ENCODE measurements at regions not wholly inside any gene's neighbourhood (a gene's known extent, or its start where the extent isn't known, plus 50 kb on each side); places are given as distances from the start of the nearest gene placed in this dataset.
"Not testable (repeated sequence)": the region's sequence is repeated elsewhere in the genome, so short reads cannot be mapped to it uniquely, and the experiment has no call there.

DNA sequence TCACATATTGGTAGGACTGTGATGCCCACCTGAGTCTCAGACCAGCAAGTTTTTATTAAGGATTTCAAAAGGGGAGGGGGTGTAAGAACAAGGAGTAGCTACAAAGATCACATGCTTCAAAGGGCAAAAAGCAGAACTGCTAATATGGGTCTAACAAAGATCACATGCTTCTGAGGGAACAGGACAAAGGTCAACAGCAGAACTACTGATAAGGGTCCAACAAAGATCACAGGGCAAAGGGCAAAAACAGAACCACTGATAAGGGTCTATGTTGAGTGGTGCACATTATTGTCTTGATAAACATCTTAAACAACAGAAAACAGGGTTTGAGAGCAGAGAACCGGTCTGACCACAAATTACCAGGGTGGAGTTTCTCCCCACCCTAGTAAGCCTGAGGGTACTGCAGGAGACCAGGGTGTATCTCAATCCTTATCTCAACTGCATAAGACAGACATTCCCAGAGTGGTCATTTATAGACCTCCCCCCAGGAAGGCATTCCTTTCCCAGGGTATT, 214.5 kb upstream of the CHD1 start:
- not testable (repeated sequence) for H3K4me1 ChIP-seq (ENCODE audit: control insufficient read depth, insufficient read depth, low read length); H3K9me3 ChIP-seq (ENCODE audit: control insufficient read depth, insufficient read depth, low read length); H3K27ac ChIP-seq (ENCODE audit: low read depth, low read length)

DNA sequence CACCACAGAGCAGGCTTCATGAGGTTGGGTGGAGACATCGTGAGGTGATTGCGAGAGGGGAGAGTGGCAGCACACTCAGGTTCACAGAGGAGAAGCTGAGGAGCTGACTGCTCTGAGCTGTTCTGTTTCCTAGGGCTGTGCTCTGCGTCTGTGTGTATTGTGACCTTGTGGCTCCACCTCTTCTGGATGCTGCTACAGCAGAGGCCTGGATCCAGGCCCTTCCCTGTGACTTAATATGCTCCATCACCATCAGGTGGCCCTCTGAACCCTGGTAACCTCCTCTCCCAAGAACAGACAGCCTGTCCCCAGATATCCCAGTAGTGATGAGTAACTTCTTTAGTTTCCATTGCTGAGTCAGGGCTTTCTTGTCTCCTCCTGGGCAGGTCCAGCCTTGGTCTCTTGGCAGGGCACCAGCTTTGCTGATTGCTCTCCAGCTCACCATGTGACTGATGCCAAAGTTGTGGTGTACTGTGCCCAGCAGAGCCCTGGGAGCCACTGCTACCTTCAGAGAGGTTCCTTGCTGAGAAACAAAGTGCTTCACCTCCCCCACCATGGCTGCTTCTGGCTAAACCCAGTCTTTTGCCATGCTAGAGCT, 212.8 kb upstream of the CHD1 start:
- Histone ChIP-seq H3K4me3 (ENCODE audit: low read depth, low read length) (no peak overlapping the region), H3K4me1 (ENCODE audit: control insufficient read depth, insufficient read depth, low read length) (no peaks in the 10 kb centered on the region), H3K27ac (ENCODE audit: low read depth, low read length) (no peak overlapping the region), H3K9ac (ENCODE audit: low read depth, low read length) (no peak overlapping the region), H3K9me3 (ENCODE audit: control insufficient read depth, insufficient read depth, low read length) (peaks cover 10% of the 10 kb centered on the region), H3K27me3 (ENCODE audit: control insufficient read depth, insufficient read depth, low read length) (no peaks in the 10 kb centered on the region), H3K36me3 (ENCODE audit: control insufficient read depth, insufficient read depth, low read length) (no peaks in the 10 kb centered on the region)

More for the DNA sequence above, 214.5 kb upstream of the CHD1 start:
- H3K27me3 ChIP-seq (ENCODE audit: control insufficient read depth, insufficient read depth, low read length); H3K36me3 ChIP-seq (ENCODE audit: control insufficient read depth, insufficient read depth, low read length); H3K9ac ChIP-seq (ENCODE audit: low read depth, low read length); H3K4me3 ChIP-seq (ENCODE audit: low read depth, low read length): not testable (repeated sequence)

DNA sequence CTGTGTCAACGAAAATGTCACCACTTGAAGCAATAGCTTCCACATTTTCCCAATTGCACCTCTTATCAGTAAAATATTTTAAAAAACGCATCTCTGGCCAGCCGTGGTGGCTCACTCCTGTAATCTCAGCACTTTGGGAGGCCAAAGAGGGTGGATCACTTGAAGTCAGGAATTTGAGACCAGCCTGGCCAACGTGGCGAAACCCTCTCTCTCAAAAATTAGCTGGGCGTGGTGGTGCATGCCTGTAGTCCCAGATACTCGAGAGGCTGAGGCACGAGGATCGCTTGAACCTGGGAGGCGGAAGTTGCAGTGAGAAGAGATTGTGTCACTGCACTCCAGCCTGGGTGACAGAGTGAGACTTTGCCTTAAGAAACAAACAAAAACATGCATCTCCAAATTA, 210.1 kb upstream of the CHD1 start:
- Histone ChIP-seq H3K4me1 (ENCODE audit: control insufficient read depth, insufficient read depth, low read length) (no peaks in the 10 kb centered on the region), H3K27ac (ENCODE audit: low read depth, low read length) (no peak overlapping the region), H3K9me3 (ENCODE audit: control insufficient read depth, insufficient read depth, low read length) (no peaks in the 10 kb centered on the region), H3K27me3 (ENCODE audit: control insufficient read depth, insufficient read depth, low read length) (no peaks in the 10 kb centered on the region), H3K36me3 (ENCODE audit: control insufficient read depth, insufficient read depth, low read length) (no peaks in the 10 kb centered on the region), H3K9ac (ENCODE audit: low read depth, low read length) (no peak overlapping the region), H3K4me3 (ENCODE audit: low read depth, low read length) (no peak overlapping the region)

DNA sequence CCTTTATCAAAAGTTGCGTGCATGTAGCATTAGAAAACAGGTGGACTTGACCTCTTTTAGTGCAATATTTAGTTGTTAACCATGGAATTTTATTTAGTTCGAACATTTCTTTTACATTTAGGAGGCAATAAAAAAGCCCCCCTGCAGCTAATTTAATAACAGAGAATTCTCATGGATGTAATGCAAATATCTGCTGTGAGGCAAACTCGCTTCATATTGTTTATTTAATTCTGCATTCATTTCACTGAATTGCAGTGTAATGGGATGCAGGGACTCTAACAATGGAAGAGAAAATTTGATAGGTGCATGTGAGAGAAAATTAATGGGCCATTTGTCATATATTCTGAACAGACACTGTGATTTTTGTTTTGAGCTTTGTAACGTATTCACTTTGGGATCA, 205.1 kb upstream of the CHD1 start:
- Histone ChIP-seq H3K4me3 (ENCODE audit: low read depth, low read length) (no peak overlapping the region), H3K9ac (ENCODE audit: low read depth, low read length) (no peak overlapping the region), H3K27ac (ENCODE audit: low read depth, low read length) (no peak overlapping the region)

DNA sequence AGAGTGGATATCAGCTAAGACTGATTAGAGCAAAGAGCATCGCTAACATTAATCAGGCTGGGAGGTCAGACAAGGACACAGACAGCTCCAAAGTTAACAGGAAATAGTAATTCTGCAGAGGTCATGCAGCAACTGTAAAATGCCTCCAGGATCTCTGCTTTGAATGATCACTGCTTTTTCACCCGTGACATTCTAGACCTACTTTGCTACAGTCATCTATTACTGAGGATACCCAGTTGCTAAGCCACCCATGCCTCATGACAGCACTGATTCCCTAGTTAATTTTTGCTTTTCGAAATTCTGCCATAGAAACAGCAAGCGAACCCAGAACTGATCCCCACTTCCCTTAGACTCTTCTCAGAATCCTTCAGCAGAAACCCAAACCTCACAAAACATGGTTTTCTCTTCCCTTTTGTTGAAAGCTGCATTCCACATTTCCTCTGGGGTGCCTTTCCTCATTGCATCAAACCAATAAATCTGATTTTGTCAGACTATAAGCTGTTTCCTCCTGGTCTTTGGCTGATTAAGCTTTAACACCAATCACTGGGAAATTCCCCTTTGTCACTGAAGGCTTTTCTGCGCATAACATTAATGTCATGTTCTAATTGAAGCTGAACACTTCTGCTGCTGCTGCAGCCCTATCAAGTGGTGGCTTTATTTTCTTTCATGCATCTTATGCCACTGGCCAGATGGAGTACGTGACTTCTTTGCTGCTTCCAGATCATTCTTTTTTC, 201.1 kb upstream of the CHD1 start:
- Histone ChIP-seq H3K4me1 (ENCODE audit: control insufficient read depth, insufficient read depth, low read length) (no peaks in the 10 kb centered on the region), H3K36me3 (ENCODE audit: control insufficient read depth, insufficient read depth, low read length) (no peaks in the 10 kb centered on the region), H3K27me3 (ENCODE audit: control insufficient read depth, insufficient read depth, low read length) (no peaks in the 10 kb centered on the region), H3K9me3 (ENCODE audit: control insufficient read depth, insufficient read depth, low read length) (no peaks in the 10 kb centered on the region), H3K27ac (ENCODE audit: low read depth, low read length) (no peak overlapping the region), H3K4me3 (ENCODE audit: low read depth, low read length) (no peak overlapping the region), H3K9ac (ENCODE audit: low read depth, low read length) (no peak overlapping the region)

More for the DNA sequence above, 205.1 kb upstream of the CHD1 start:
- Histone ChIP-seq H3K27me3 (ENCODE audit: control insufficient read depth, insufficient read depth, low read length) (no peaks in the 10 kb centered on the region), H3K4me1 (ENCODE audit: control insufficient read depth, insufficient read depth, low read length) (no peaks in the 10 kb centered on the region), H3K9me3 (ENCODE audit: control insufficient read depth, insufficient read depth, low read length) (no peaks in the 10 kb centered on the region), H3K36me3 (ENCODE audit: control insufficient read depth, insufficient read depth, low read length) (no peaks in the 10 kb centered on the region)

DNA sequence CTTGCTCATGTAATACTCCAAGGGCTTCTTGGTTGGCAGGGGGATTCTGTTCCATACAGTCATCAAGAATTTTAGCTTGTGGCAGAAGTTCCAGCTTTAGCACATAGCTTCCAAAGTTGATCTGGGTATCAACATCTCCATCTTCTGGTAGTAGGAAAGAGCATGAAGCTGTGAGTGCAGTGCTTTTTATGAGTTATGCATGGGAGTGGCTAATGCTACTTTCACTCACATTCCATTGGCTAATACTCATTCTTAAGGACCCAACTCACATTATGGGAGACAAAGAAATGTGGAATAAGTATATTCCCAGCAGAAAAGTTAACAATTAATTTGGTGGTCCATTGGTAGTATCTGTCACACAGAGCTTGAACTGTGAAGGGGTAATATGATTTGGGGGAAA, 194.2 kb upstream of the CHD1 start:
- no peaks in the 10 kb centered on the region for H3K9me3 ChIP-seq (ENCODE audit: control insufficient read depth, insufficient read depth, low read length)
- no peaks in the 10 kb centered on the region for H3K36me3 ChIP-seq (ENCODE audit: control insufficient read depth, insufficient read depth, low read length)
- H3K4me3 ChIP-seq (ENCODE audit: low read depth, low read length) = no peak overlapping the region
- no peaks in the 10 kb centered on the region for H3K27me3 ChIP-seq (ENCODE audit: control insufficient read depth, insufficient read depth, low read length)
- H3K9ac ChIP-seq (ENCODE audit: low read depth, low read length) = no peak overlapping the region
- no peaks in the 10 kb centered on the region for H3K4me1 ChIP-seq (ENCODE audit: control insufficient read depth, insufficient read depth, low read length)
- no peak overlapping the region for H3K27ac ChIP-seq (ENCODE audit: low read depth, low read length)

DNA sequence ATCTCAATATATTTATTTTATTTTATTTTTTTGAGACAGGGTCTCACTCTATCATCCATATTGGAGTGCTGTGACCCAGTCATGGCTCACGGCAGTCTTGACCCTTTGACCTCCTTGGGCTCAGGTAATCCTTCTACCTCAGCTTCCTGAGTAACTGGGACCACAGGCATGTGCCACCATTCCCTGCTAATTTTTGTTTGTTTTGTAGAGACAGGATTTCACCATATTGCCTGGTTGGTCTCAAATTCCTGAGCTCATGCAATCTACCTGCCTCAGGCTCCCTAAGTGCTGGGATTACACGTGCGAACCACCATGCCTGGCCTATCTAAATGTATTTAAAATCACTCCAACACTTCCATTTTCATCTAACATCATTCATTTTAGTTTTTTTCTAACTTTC, 190.5 kb upstream of the CHD1 start:
- H3K4me3 ChIP-seq (ENCODE audit: low read depth, low read length) = no peak overlapping the region
- H3K4me1 ChIP-seq (ENCODE audit: control insufficient read depth, insufficient read depth, low read length) = no peaks in the 10 kb centered on the region
- no peaks in the 10 kb centered on the region for H3K36me3 ChIP-seq (ENCODE audit: control insufficient read depth, insufficient read depth, low read length)
- no peaks in the 10 kb centered on the region for H3K9me3 ChIP-seq (ENCODE audit: control insufficient read depth, insufficient read depth, low read length)
- H3K27me3 ChIP-seq (ENCODE audit: control insufficient read depth, insufficient read depth, low read length) = no peaks in the 10 kb centered on the region
- H3K9ac ChIP-seq (ENCODE audit: low read depth, low read length) = no peak overlapping the region
- H3K27ac ChIP-seq (ENCODE audit: low read depth, low read length) = no peak overlapping the region

DNA sequence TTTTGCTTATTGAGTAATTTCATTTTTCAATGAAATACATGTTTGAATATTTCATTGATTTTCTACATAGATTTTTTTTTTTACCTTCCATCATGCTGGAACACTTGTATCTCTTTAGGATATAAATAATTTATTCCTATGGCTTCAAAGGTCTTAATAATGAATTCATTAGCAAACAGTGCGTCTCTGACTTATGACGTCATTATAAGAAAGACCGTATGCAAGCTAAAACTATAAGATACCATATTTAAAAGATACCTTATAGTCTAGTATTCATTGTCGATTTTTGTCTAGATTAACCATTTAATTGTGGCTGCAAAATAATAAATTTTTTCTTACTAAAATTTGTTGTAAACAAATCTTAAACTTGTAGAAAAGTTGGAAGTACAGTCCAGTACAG, 187.7 kb upstream of the CHD1 start:
- H3K27me3 ChIP-seq (ENCODE audit: control insufficient read depth, insufficient read depth, low read length) = no peaks in the 10 kb centered on the region
- H3K36me3 ChIP-seq (ENCODE audit: control insufficient read depth, insufficient read depth, low read length) = no peaks in the 10 kb centered on the region
- H3K27ac ChIP-seq (ENCODE audit: low read depth, low read length) = no peak overlapping the region
- no peak overlapping the region for H3K4me3 ChIP-seq (ENCODE audit: low read depth, low read length)
- H3K9me3 ChIP-seq (ENCODE audit: control insufficient read depth, insufficient read depth, low read length) = no peaks in the 10 kb centered on the region
- no peaks in the 10 kb centered on the region for H3K4me1 ChIP-seq (ENCODE audit: control insufficient read depth, insufficient read depth, low read length)
- H3K9ac ChIP-seq (ENCODE audit: low read depth, low read length) = no peak overlapping the region

DNA sequence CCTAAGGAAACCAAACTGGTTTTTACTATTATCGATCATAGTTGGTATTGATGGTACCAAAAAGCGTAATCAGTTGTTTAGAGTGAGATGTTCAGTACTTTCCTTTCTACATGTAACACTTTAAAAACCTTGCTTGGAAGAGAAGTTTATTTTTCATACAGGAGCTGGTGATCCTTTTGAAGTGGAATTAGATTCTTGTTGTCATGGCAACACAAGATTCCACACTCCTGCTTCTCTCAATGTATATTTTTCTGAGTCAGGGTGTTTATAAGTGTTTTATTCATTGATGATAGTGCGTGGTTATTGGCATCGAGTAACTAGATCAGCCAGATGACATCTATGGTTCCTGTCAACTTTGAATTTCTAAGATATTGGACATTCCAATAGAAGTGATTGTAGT, 181.1 kb upstream of the CHD1 start:
- H3K27me3 ChIP-seq (ENCODE audit: control insufficient read depth, insufficient read depth, low read length) = no peaks in the 10 kb centered on the region
- H3K9ac ChIP-seq (ENCODE audit: low read depth, low read length) = no peak overlapping the region
- no peak overlapping the region for H3K4me3 ChIP-seq (ENCODE audit: low read depth, low read length)
- H3K27ac ChIP-seq (ENCODE audit: low read depth, low read length) = no peak overlapping the region
- H3K4me1 ChIP-seq (ENCODE audit: control insufficient read depth, insufficient read depth, low read length) = no peaks in the 10 kb centered on the region
- H3K36me3 ChIP-seq (ENCODE audit: control insufficient read depth, insufficient read depth, low read length) = no peaks in the 10 kb centered on the region
- H3K9me3 ChIP-seq (ENCODE audit: control insufficient read depth, insufficient read depth, low read length) = no peaks in the 10 kb centered on the region

DNA sequence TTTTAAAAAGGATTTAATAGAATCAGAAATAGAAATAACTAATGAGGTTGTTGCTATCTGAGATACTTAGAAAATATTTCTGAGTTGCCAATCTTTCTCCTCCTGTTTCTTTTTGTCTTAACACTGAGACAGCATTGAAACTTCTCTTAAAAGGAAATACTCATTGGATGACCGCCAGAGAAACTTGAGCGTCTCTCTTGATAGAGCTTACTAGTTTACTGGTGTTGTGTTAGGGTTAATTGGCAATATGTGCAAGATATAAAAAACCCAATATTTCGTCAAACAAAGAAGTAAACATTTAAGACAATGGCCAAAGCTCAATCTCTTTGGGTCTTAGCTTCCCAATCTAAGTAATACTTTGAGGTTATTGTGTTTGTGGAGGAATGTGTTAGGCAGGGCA, 176.4 kb upstream of the CHD1 start:
- Histone ChIP-seq H3K27ac (ENCODE audit: low read depth, low read length) (no peak overlapping the region), H3K4me1 (ENCODE audit: control insufficient read depth, insufficient read depth, low read length) (no peaks in the 10 kb centered on the region)

DNA sequence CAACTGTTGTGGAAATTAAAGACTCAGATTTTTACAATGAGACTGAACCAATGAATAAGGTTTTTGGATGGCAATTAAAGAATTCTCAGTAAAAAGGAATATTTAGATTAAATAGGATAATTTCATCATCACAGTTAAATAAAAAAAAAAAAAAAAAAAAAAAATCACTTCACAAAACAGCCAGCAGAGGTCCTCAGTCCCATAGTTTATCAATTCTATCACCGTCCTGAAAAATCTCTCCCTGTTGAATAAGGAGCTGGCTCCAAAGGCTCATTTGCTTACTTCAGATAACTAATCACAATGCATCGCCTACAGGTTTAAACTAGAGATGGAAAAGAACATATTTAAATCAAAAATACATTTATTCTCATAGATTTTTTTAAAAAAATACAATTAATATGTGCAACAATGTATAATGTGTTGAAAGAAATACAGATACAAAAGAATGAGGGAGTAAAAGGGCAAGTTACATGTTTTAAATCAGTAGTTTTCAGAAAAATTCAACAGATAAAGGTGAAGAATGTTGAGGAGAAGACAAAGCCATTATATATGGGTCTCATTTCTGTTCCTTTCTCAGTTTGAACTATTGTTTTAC, 175.8 kb upstream of the CHD1 start:
- H3K9me3 ChIP-seq (ENCODE audit: control insufficient read depth, insufficient read depth, low read length) = no peaks in the 10 kb centered on the region
- no peak overlapping the region for H3K27ac ChIP-seq (ENCODE audit: low read depth, low read length)
- no peaks in the 10 kb centered on the region for H3K4me1 ChIP-seq (ENCODE audit: control insufficient read depth, insufficient read depth, low read length)
- H3K9ac ChIP-seq (ENCODE audit: low read depth, low read length) = no peak overlapping the region
- H3K4me3 ChIP-seq (ENCODE audit: low read depth, low read length) = no peak overlapping the region
- no peaks in the 10 kb centered on the region for H3K36me3 ChIP-seq (ENCODE audit: control insufficient read depth, insufficient read depth, low read length)
- H3K27me3 ChIP-seq (ENCODE audit: control insufficient read depth, insufficient read depth, low read length) = no peaks in the 10 kb centered on the region

More for the DNA sequence above, 176.4 kb upstream of the CHD1 start:
- Histone ChIP-seq H3K9me3 (ENCODE audit: control insufficient read depth, insufficient read depth, low read length) (no peaks in the 10 kb centered on the region), H3K9ac (ENCODE audit: low read depth, low read length) (no peak overlapping the region), H3K27me3 (ENCODE audit: control insufficient read depth, insufficient read depth, low read length) (no peaks in the 10 kb centered on the region), H3K4me3 (ENCODE audit: low read depth, low read length) (no peak overlapping the region), H3K36me3 (ENCODE audit: control insufficient read depth, insufficient read depth, low read length) (no peaks in the 10 kb centered on the region)

Measured in HUES48 (cell line).